Activated T-helper 9 cell treated with anti-CD3 and anti-CD28 coated beads, Interleukin-2, amount 50 U/mL, for 16 hours (primary cell): ENCODE measurements at regions not wholly inside any gene's neighbourhood (a gene's known extent, or its start where the extent isn't known, plus 50 kb on each side); places are given as distances from the start of the nearest gene placed in this dataset.

Experiments
- DNase-seq: peaks from one replicate; pipeline ENCODE4 v3.0.0-alpha.2; 2020; ENCODE audit warnings: low read depth

DNA sequence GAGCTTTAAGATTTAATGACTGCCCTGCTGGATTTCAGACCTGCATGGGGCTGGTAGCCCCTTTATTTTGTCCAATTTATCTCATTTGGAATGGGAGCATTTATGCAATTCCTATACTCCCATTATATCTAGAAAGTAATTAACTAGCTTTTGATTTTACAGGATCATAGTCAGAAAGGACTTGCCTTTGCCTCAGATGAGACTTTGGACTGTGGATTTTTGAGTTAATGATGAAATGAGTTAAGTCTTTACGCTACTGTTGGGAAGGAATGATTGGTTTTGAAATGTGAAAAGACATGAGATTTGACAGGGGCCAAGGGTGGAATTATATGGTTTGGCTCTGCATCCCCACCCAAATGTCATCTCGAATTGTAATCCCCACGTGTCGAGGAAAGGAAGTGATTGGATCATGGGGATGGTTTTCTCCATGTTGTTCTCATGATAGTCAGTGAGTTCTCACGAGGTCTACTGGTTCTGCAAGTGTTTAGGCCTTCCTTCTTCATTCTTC is 213.1 kb upstream of the DCN start:
- no peak for DNase-seq

DNA sequence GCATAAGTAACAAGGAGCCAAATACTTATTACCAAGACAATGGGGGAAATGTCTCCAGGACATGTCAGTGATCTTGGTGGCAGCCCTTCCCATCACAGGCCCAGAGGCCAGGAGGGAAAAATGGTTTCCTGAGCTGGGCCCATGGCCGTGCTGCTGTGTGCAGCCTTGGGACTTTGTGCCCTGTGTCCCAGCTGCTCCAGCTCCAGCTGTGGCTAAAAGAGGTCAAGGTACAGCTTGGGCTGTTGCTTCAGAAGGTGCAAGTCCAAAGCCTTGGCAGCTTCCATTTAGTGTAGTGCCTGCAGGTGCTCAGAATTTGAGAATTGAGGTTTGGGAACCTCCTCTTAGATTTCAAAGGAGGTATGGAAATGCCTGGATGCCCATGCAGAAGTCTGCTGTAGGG is 212.3 kb upstream of the DCN start:
- no peak for DNase-seq

DNA sequence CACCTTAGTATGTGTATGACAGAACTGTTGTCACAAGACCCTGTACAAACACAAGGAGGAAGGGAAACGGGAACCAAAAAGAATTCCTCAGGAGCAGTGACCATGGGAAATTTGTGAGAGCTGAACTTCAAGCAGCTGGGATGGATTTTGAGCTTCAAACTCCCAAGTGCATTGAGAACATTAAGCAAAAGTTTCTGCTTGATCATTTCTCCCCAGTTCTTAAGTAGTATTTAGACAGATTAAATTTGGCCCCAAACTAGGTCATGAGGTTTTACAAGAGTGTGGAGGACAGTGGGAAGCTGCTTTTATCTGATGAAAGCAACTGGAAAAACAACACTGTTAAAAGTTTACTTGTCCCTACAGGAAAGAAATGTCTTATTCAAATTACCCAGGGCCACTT is 206.0 kb upstream of the DCN start:
- DNase-seq, result no peak

GRCh38 chr12:91387461-91388134 is 205.0 kb upstream of the DCN start:
- no peak for DNase-seq

DNA sequence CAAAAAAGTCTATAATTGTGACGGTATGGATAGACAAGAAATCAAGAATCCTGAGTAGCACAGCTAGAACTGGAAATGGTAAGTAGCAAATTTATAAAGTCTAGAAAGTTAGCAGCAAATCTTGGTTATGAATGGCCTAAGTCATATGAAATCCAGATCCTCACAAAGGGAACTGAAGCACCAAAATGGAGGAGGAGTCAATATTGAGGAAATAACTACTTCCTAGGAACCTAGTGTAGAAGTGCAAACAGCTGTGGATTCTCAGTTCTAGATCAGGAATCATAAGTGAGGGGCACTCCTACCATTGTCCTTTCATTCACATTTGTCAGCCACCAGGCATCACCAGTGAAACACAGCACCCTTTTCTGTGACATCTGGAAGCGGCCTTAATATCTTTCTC is 202.2 kb upstream of the DCN start:
- no peak for DNase-seq

DNA sequence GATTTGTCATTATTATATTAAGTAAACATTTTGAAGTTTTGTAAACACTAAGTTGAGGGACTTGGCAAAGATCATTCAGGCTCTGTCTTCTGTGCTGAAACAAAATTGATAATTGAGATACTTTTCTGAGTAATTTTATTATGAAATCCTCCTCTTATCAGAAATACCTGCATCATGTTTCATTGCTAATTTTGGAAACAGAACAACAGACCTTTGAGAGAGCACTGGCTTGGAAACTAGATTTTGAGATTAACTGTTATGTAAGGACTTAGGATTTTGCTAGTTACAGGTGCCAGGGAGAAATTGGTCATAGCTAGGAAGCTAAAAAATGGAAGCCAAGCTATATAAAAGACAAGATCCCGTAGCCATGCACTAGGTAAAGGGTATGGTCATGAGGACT is 201.7 kb upstream of the DCN start:
- DNase-seq, result no peak

- DNase-seq, result no peak
These were observed 200.5 kb upstream of the DCN start for GRCh38 chr12:91383099-91383498.

DNA sequence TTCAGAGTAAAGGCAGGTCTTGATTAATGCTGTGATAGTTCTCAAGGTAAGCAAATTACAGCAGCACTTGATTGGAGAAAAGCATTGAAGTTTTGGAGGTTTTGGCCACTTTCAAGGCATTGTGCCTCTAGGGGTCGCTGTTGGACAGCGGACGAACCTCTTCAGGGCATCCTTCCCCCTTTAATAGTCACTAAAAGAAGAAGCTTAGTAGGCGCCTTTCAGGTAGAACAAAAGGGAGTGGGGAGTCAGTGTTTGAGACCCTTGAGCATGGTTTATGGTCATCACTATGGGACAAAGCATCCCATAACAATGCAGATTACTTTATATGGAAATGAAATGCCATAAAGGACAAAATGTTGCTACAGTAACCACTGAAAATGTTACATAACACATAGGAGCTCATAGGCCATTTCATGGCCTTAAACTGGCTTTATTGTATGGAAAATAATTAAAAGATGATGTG is 199.5 kb upstream of the DCN start:
- DNase-seq, result peak; percentile 72

DNA sequence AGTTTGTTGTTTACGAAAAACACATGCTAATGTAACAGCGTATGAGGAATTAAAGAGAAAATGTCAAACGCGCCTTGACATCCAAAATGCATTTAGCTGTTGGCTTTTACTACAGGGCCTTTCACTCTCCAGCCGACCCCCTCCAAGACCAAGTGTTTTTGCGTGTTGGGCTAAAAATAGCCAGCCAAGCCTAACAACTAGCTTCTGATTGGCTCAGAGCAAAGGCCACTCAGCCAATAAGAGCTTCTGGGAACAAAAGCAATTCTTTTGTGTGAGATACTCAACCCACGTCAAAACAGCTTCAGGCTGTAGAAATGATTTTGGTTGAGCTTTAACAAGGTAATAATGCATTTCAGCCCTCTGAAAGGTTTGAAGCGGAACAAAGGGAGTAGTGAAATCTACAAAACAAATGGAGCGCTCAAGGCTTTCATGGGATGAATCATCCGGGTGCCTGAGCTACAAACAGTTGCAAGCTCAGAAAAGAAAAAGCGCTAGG is 198.7 kb upstream of the DCN start:
- DNase-seq, result no peak

DNA sequence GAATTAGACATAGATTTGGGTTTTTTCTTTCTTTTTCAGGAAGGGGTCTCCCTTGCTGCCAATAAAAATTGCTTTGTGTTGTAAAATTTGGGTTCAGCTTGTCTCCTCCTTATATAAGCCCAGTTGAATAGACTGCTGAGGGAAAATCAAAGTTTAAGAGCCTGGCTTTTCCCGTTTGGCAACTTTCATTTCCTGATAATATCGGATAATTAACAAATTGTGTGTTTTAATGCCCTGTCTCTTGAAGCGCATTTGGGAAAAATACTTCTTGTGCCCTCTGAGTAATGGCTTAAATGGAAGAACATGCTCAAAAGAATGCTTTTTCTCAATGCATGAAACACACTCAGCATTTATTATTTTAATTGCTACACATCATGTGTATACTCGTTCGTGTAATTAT is 198.0 kb upstream of the DCN start:
- DNase-seq, result no peak

DNA sequence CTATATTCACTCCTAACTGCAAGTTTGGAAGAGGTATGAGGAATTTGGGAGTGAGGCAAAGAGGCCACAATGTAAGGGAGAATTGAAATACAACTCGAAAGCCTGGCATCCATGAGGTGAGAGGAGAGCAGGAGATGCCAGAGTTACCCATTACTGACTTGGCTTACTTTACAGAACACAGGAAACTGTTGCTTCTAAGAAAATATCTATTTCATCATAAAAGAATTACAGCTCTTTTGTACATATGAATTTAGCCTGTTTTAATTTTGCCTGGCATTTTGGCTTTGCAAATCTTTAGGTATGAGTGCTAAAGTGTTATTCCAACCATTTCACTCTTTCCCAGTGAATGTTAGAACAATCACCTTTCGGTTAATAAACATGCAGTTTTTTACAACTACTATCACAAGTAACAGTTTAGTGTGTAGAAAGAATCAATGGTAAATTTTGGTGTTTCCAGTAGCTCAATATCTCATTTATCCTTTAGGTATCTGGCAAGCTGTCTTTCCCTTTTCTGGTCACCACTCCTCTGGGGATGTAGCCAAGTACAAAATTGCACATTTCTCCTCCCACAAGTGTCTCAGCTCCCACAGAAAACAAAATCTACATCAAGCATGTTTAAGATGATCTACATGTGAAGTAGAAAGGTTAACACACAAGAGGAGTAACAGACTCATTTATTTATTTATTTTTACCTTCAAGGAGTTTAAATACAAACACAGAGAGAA is 196.6 kb upstream of the DCN start:
- no peak for DNase-seq

DNA sequence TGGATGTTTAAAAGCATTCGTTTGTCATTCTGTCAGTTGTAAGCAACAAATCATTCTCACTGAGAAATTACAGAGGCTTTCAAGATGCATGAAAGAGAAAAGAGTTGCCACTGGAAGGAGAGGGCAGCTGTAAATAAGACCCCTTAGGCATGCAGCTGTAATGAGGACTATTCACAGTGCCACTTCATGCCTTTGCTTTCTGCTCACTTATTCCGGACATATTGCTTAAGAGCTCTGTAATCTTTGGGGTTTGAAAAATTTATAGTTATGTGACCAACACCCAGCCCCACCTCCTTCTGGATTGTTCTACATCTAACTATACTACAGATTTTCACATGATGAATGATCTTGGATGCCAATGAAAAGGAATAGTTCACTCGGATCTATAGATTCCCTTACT is 194.8 kb upstream of the DCN start:
- DNase-seq, result no peak

- DNase-seq, result no peak
These were observed 190.5 kb upstream of the DCN start for GRCh38 chr12:91373086-91373485.

- no peak for DNase-seq
These were observed 187.7 kb upstream of the DCN start for GRCh38 chr12:91370086-91370868.

DNA sequence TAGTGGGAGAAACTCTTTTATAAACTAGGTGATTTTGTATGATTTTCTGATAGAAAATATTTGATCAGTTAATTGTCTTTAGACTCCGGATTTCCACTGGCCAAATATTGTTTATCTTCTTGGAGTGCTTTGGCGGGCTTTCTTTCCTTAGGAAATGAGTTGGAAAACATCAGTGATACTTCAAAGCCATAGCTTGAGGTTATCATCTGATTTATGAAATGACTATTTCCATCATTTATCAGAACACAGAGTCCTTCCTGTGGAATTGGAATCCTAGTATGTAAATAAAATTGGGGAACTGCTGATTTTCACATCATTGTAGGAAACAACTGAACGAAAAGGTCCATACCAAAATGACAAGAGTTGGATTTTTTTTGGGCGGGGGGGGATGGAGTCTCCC is 186.0 kb upstream of the DCN start:
- DNase-seq, result no peak

DNA sequence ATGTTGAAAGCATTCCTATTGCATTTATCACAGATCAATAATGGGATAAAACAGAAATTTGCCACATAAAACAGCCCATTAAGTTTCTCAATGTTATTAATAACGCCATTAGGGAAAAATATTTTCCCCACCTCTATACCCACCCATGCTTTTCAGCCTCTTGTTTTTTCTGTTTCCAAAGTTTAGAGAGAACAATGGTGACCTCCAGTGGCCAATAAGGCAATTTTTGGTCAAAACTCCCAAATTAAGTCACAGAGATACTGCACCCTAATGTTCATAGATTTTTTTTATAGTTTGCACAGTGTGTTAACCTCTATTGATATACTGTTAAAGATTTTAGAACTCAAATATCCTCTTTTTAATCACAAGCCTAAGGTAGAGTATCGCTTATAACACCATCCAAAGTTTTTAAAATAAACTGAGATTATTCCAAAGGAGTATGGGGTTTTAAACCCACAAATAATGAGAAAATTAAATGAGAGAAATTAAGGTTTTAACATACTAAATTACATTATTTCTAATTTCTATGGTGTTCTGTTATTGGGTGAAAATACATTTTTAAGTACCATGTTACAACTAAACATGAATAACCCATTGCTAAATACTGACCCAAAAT is 184.7 kb upstream of the DCN start:
- DNase-seq, result no peak

DNA sequence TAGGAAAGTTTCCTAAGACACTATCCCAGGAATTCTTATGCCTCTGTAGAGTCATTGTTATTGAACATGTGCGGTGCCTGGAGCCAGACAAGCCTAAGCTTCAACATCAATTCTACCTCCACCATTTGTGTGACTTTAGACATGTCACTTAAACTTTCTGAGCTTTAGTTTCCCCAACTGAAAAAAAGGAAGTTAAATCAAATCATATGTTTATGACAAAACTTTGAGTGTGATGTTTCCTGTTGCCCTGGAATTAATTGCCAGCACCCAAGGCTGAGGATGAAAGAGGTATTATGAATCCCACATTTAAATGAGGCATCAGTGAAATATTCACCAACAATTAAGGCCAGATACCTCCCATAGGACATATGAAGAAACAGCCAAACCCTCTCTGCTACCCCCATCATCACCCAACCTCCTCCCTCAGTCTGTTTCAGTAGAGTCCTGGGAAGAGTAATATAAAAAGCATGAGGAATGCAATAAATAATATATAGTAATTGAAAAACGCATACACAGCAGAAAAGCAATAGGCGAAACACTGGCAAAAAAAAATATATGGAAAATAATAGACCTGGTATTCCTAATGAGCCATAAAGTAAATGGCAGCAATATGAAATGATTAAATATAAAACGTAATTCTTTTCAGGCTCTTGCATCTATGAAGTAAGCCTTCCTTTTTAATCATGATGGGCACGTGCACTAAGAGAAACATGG is 182.0 kb upstream of the DCN start:
- no peak for DNase-seq

DNA sequence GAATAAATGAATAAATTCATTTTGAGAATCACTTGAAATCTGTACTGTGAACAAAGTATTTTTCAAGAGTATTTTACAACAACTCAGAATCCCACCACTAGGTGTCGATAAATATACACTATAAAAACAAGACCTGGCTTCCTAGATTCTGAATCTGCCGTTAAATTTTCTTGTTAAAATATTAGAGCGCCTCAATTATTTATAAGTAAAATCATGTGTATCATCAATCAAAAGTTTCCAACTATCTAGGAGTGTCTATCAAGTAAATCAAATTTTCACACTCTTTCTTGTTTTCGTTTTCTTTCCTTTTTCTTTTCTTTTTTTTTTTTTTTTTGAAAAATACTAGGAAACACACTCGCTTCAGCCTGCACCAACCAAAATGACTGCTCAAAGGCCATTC is 179.2 kb upstream of the DCN start:
- DNase-seq, result no peak

DNA sequence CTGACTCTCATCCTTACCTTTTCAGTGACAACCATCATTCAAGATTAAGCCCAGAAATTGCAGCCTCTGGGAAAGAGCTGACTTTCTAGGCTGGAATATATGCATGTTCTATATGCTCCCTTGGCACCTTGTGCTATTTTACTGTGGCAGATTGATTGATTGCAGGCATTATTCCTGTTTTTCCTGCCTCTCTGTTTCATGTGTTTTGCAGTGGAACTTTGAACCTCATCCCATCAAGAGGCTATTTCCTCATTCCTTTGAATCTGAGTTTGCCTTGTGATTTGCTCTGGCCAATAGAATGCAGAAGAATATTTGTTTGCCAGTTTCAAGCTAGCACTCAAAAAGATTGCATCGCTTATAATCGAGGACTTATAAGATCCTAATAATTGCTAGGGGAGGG is 174.8 kb upstream of the DCN start:
- no peak for DNase-seq

DNA sequence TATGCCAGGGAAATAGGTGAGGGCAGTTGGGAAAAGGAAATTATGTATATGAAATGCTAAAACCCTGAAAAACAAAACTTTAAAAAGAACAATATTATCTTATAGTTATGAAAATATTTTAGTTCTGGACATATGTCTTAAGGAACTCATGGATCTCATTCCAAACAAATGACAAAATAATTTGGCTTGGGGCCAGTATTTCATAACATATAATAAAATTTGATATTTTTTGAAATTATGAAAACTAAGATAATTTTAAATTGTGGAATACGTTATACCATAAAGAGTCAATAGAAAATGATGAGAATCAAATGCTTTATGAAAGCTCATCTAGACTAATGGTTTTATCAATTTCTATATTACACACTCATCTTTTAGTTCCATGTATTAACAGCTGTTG is 173.8 kb upstream of the DCN start:
- DNase-seq, result no peak

- peak; percentile 3 for DNase-seq
These were observed 172.8 kb upstream of the DCN start for GRCh38 chr12:91355150-91356006.
